ENCODE measurements at regions not wholly inside any gene's neighbourhood (a gene's known extent, or its start where the extent isn't known, plus 50 kb on each side); places are given as distances from the start of the nearest gene placed in this dataset.

- H3K79me2 ChIP-seq (ENCODE audit: insufficient read depth, low read length) = no peaks in the 10 kb centered on the region
- DNase-seq = no peak
- H4K20me1 ChIP-seq (ENCODE audit: control insufficient read depth, insufficient read depth, insufficient read length) = no peaks in the 10 kb centered on the region
- H3K14ac ChIP-seq (ENCODE audit: insufficient read depth, low read length) = no peak overlapping the region
- H3K27me3 ChIP-seq (ENCODE audit: insufficient read depth, low read length) = no peaks in the 10 kb centered on the region
- H3K4ac ChIP-seq (ENCODE audit: low read depth, low read length) = no peak overlapping the region
- WGBS (ENCODE audit: extremely low coverage, insufficient read length, low lambda C conversion rate) = no CpG with 5 or more reads among the region's 5 CpGs
- H3K4me1 ChIP-seq (ENCODE audit: insufficient read depth, low read length) = 0 out of 2 replicates have a peak, but pooled peaks cover 4% of the 10 kb centered on the region
- no peak overlapping the region for H4K91ac ChIP-seq (ENCODE audit: insufficient read length, low read depth, low read length)
- no peaks in the 10 kb centered on the region for H3K27me3 Mint-ChIP-seq (ENCODE audit: low read depth)
- no peaks in the 10 kb centered on the region for H3K9me3 ChIP-seq (ENCODE audit: control insufficient read depth, low read depth, low read length)
- H3K9me3 Mint-ChIP-seq = no peaks in the 10 kb centered on the region
- H4K8ac ChIP-seq (replicated peaks; ENCODE audit: insufficient read length, low read depth, low read length) = no peak overlapping the region
- H3K18ac ChIP-seq (ENCODE audit: insufficient read length, low read depth, low read length) = no peak overlapping the region
- H3K4me1 Mint-ChIP-seq = peaks cover 2% of the 10 kb centered on the region in 2 experiments; a peak in 1 of 4 replicates
- H3K79me1 ChIP-seq (ENCODE audit: insufficient read depth, low read depth, low read length, poor library complexity, severe bottlenecking) = no peaks in the 10 kb centered on the region
- H4K5ac ChIP-seq (ENCODE audit: insufficient read length, low read depth, low read length) = no peak overlapping the region
- H2AFZ ChIP-seq (ENCODE audit: low read length) = no peak overlapping the region
- no peak overlapping the region for H2BK20ac ChIP-seq (ENCODE audit: low read depth, low read length, poor library complexity, severe bottlenecking)
- no peak overlapping the region for H3K4me2 ChIP-seq (ENCODE audit: insufficient read depth, insufficient read length, low read length)
- H3K4me3 Mint-ChIP-seq = no peak overlapping the region
- H3K27ac Mint-ChIP-seq = 0 out of 7 replicates have a peak overlapping the region, but pooled peaks of 1 of the 3 experiments have one; percentile 21
- no peaks in the 10 kb centered on the region for H3K36me3 Mint-ChIP-seq (ENCODE audit: insufficient read depth in 1 of 3, low read depth in 3 of 3)
- no peak overlapping the region for H3K27ac ChIP-seq (ENCODE audit: insufficient read length, low read depth, low read length)
- H3K56ac ChIP-seq (ENCODE audit: insufficient read length, low read depth, low read length) = no peak overlapping the region
- no peak overlapping the region for H2AK5ac ChIP-seq (ENCODE audit: insufficient read length, low read length)
- no peak overlapping the region for H2BK120ac ChIP-seq (ENCODE audit: low read depth, low read length, poor library complexity, severe bottlenecking)
- H3K23me2 ChIP-seq (ENCODE audit: insufficient read length, low read depth, low read length, poor library complexity, severe bottlenecking) = no peaks in the 10 kb centered on the region
- no peak overlapping the region for H2BK5ac ChIP-seq (ENCODE audit: insufficient read length, low read length)
- H2BK12ac ChIP-seq (ENCODE audit: insufficient read length, low read depth, low read length) = no peak overlapping the region
- no peak overlapping the region for H2BK15ac ChIP-seq (ENCODE audit: low read depth, low read length)
- H3T11ph ChIP-seq (ENCODE audit: low read length) = no peak overlapping the region
- H3K9ac ChIP-seq (ENCODE audit: extremely low read depth, insufficient read length, low read length) = no peak overlapping the region
- no peak for TF ChIP-seq CTCF (conservative IDR thresholded peaks at IDR 0.05)
- no peak overlapping the region for H3K23ac ChIP-seq (ENCODE audit: insufficient read length, low read depth, low read length)
These were observed 472.3 kb upstream of the BRINP3 start for GRCh38 chr1:190949939-190950338.
